Suppressor macrophage treated with lipopolysaccharide for 1 hour (primary cell): ENCODE measurements at regions not wholly inside any gene's neighbourhood (a gene's known extent, or its start where the extent isn't known, plus 50 kb on each side); places are given as distances from the start of the nearest gene placed in this dataset.
"Not testable (repeated sequence)": the region's sequence is repeated elsewhere in the genome, so short reads cannot be mapped to it uniquely, and the experiment has no call there.

Experiments
- DNase-seq, 3 donors: peaks; one replicate each; pipeline ENCODE4 v3.0.0-alpha.2; 2020 to 2022

GRCh38 chr12:54105809-54106208, 52.2 kb downstream of the HOXC4 start:
- DNase-seq: not testable (repeated sequence)

GRCh38 chr12:54106252-54106651, 52.6 kb downstream of the HOXC4 start:
- not testable (repeated sequence) for DNase-seq

DNA sequence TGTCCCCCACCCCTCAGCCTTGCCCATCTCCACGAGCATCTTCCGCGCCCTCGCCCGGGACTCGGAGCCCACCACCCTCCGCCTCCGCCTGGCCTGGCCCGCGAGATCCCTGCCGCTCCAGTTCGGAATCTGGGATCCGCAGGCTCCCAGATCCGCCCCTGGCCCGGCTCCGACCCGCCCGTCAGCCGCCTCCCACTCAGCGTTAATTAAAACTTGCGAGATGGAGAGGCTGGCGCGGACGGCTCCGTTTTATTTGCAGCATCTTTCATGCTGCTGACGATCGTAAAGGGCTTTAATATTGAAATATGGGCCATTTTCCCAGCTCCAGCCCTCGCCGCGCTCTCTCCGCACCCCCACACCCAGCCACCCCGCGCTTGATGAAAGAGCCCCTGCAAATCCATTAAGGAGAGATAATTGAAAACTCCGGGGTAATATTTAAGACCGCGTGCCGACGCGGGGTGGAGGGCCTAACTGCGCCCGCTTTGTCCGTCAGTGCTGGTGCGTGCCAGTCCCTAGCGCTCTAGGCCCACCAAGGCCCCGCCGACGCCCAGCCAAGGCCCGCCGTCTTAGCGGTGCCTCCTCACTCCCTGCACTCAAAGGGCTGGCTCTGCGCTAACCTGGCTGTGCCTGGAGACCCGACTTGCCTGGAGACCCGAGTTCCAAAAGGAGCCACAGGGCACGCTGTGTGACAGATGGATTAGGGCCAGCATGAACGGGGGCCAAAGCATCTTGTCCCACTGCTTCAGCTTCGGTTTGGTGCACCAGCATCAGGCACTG, 53.4 kb downstream of the HOXC4 start:
- not testable (repeated sequence) for DNase-seq

DNA sequence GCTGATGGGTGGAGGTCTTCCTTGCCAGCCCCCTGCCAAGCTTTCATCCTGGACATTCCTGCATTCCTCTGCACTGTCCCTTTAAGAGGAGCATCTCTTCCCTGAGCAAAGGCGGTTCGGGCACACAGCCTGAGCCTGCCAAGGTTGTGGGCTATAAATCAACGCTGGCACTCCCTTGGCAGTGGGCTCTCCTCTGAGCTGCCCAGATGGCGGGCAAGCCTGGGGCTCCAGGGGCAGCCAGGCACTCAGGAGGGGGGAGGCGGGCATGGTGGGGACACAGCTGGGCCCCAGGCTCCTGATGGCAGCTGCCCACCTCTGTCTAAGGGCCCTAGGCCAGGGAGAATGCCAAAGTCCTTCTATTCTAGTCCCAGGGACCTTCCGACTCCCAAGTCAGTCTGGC, 58.7 kb downstream of the HOXC4 start:
- not testable (repeated sequence) for DNase-seq

- DNase-seq: peak; percentile 38 to 47 (median 44)
Observed at GRCh38 chr12:54116055-54116454, 62.4 kb downstream of the HOXC4 start.

DNA sequence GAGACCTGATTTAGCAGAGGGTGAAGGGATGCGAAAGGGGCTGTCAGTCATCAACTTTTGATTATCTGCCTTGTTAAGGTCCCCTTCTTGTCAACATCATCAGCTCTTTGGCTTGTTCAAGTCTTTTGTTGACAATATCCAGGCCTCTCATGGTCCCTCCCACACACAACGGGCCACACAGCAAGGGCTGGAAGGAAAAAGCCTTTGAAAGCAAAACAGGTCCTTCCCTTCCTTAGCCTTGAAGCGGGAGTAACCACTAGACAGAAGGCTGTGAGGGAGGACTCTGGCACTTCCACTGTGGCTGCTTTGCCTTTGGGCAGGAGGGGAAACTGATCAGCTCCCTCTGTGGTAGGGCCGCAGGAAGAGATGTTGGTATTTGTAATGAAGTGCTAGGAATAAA, 63.8 kb downstream of the HOXC4 start:
- not testable (repeated sequence) for DNase-seq

DNA sequence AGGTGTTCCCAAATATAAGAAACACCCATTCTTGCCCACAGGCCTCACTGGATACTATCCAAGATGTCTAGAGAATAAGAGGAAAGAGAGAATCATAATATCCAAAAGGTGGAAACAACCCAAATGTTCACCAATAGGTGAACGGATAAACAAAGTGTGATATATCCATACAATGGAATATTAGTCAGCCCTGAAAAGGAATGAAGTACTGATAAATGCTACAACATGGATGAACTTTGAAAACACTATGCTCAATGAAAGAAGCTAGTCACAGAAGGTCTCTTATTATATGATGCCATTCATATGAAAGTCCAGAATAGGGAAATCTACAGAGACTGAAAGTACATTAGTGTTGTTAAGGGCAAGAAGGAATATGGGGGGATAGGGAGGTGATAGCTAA, 65.4 kb downstream of the HOXC4 start:
- DNase-seq: not testable (repeated sequence)

DNA sequence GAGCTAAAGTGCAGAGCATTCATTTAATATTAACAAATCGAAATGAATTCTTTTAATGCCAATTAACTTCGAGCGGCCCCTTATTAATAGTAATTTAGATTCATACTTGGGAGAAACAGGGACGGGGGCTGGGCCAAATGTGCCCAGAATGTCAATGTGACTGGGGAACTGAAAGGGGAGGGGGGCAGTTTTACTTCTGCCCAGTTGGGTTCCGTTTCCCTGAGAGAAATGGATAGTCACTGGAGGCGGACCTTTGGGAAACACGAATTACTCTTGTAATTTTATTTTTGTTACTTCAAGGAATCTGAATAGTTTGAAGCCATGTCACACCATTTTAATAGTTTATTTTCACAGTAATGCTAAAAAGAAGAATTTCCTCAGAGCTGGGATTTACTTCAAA, 64.8 kb downstream of the SMUG1 start:
- DNase-seq: peak; percentile 64 to 74 (median 67)

DNA sequence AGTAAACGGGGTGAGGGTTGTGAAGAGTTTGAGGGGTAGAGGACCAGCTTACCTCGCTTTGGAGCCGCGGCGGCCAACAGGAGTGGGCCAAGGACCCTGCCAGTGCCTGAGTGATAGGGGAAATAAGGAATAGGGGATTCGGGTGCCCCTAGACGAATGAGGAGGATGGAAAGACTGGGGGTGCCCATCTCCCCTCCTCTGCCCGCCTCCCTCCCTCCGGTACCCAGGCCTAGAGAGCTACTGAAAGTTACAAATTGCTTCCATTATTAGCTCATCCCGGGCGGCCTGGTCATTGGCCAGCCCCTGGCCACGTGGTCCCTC, 63.1 kb downstream of the SMUG1 start:
- DNase-seq: not testable (repeated sequence)

DNA sequence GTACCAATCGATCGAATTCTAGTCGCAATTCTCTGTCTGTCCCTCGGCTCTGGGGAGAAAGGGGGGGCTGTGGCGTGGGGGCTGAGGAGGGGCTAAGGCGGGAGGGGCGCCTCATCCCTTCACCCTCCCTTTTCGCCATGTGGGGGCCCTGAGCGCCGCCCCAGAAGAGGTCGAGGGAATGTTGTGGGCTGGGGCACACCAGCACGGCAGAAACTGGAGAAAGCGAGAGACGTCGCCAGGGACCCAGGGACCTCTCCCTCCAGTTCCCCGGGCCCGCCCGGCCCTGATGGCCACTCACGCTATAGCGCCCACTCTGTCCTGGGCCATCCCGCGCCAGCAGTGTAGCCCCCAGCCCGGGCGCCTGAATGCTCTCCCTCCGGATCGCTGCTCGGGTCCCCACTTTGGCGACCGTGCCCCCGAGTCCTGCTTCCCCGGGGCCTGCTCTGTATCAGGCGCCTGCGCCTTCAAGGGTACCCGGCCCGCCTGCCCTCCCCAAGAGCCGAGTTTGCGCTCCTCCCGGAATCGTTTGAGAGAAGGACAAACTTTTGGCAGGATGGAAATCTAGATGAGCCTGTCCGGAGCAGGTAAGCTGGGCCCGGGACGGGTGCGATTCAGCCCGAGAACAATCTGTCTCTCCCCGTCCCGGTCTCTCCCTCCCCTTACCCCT, 62.6 kb downstream of the SMUG1 start:
- DNase-seq: no peak

- DNase-seq: peak; percentile 88 to 94 (median 89)
Observed at GRCh38 chr12:54126696-54127537, 61.9 kb downstream of the SMUG1 start.

GRCh38 chr12:54127538-54128259, 61.1 kb downstream of the SMUG1 start:
- DNase-seq: no peak

GRCh38 chr12:54128416-54128815, 60.4 kb downstream of the SMUG1 start:
- DNase-seq: no peak

DNA sequence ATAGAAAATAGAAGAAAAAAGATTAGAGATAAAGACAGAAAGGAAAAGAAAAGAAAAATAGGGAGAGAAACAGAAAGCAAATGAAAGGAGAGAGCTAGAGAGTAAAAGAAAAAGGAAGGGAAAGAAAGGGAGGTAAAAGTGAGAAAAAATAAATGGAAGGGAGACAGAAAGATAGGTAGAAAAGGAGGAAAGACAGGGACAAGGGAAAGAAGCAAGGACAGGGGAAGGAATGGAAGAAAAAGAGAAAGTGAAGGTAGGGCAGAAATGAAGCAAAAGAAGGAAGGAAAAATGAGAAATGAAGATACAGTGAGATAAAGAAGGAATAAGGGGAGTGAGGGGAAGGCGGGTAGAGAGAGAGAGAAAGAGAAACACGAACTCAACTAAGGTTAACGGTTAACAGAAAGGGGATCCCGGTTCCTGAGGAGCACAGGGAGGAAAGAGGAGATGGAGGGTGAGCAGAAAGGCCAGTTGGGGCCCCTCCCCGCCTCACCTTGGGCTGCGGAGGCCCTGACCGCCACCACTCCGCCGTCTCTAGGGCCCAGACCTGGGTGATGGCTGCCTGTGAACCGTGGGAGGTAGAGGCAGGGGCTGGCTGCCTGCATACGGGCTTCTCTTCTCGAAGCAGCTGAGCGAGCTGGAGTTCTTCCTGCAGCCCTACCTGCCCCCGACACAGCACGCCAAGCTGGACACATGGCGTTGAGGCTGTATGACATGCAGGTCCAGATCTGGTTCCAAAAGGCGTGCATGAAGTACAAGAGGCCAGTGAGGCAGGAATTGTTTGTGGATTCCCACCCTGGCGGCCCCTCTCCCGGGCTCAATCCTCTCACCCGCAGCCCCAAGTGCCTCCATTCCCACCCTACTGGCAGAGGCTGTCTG, 59.5 kb downstream of the SMUG1 start:
- DNase-seq: no peak
